PC-9 (cell line): ENCODE measurements at regions not wholly inside any gene's neighbourhood (a gene's known extent, or its start where the extent isn't known, plus 50 kb on each side); places are given as distances from the start of the nearest gene placed in this dataset.

Experiments used
- BruUV-seq: library from RNA; stranded (reverse); fragments of 400-500 nt; replicated peaks from 2 replicates; lab custom pipeline; 2021; lab: Mats Ljungman, UMichigan
- CTCF ChIA-PET: fragments of 300-600 bp; sonication (Branson Sonifier 250); formaldehyde crosslinking; loops from one replicate; lab custom pipeline; 2022; ENCODE audit warnings: antibody characterized with exemption; lab: Charles Lee
- POLR2A ChIA-PET: fragments of 300-600 bp; sonication (Branson Sonifier 250); formaldehyde crosslinking; loops from one replicate; lab custom pipeline; 2022; ENCODE audit warnings: antibody characterized with exemption; ENCODE audit not compliant: unreplicated experiment; lab: Charles Lee
- DNase-seq, 2 experiments: peaks; one replicate each; pipeline versions ENCODE4 v3.0.0 to v3.0.0-alpha.2; 2015 to 2022; ENCODE audit warnings: mixed read lengths in 1 of 2
- H2AFZ ChIP-seq: fragments of 200-600 bp; sonication (generic); 2 replicates; pipeline ENCODE4 v1.8.1; 2017; ENCODE audit warnings: antibody characterized with exemption
- H3F3A ChIP-seq: fragments of 200-600 bp; sonication (generic); 2 replicates; pipeline ENCODE4 v1.8.1; 2017; ENCODE audit warnings: antibody characterized with exemption, mild to moderate bottlenecking, low read depth; ENCODE audit not compliant: insufficient read depth
- H3K27ac ChIP-seq: fragments of 200-600 bp; sonication (generic); 2 replicates; pipeline ENCODE4 v1.6.1; 2016; ENCODE audit warnings: mixed run types
- H3K27me3 ChIP-seq: fragments of 200-600 bp; sonication (generic); 2 replicates; pipeline ENCODE4 v1.6.1; 2016; ENCODE audit warnings: low read depth, mixed run types; ENCODE audit not compliant: insufficient read depth
- H3K36me3 ChIP-seq: fragments of 200-600 bp; sonication (generic); 2 replicates; pipeline ENCODE4 v1.6.1; 2016; ENCODE audit warnings: low read depth, mixed run types
- H3K4me1 ChIP-seq: fragments of 200-600 bp; sonication (generic); replicated peaks from 2 replicates; pipeline ENCODE4 v1.6.1; 2016; ENCODE audit warnings: mixed run types; ENCODE audit not compliant: insufficient read depth
- H3K4me2 ChIP-seq: fragments of 200-600 bp; sonication (generic); 2 replicates; pipeline ENCODE4 v1.6.1; 2017; ENCODE audit warnings: mixed run types
- H3K4me3 ChIP-seq: fragments of 200-600 bp; sonication (generic); 2 replicates; pipeline ENCODE4 v1.6.1; 2016; ENCODE audit warnings: mixed run types
- H3K79me2 ChIP-seq: fragments of 200-600 bp; sonication (generic); 2 replicates; pipeline ENCODE4 v1.6.1; 2017; ENCODE audit warnings: low read depth, mixed run types
- H3K9me2 ChIP-seq: fragments of 200-600 bp; sonication (generic); 2 replicates; pipeline ENCODE4 v1.8.1; 2017; ENCODE audit warnings: mild to moderate bottlenecking; ENCODE audit not compliant: insufficient read depth
- H3K9me3 ChIP-seq: fragments of 200-600 bp; sonication (generic); 2 replicates; pipeline ENCODE4 v1.8.1; 2016; ENCODE audit warnings: low read depth; ENCODE audit not compliant: insufficient read depth
- H4K20me1 ChIP-seq: fragments of 200-600 bp; sonication (generic); 2 replicates; pipeline ENCODE4 v1.8.1; 2017; ENCODE audit not compliant: insufficient read depth
- CTCF ChIP-seq: fragments of 200-600 bp; sonication (generic); conservative IDR thresholded peaks from 2 replicates; pipeline ENCODE4 v1.6.1; 2017; ENCODE audit warnings: mixed run types, antibody characterized with exemption, mild to moderate bottlenecking, moderate library complexity
- EZH2 ChIP-seq: fragments of 200-600 bp; sonication (generic); IDR thresholded peaks from 2 replicates; pipeline ENCODE4 v1.8.0; 2017; ENCODE audit warnings: antibody characterized with exemption, low read depth
- intact Hi-C: fragments of 100-400 bp; cut with micrococcal nuclease; formaldehyde crosslinking; loops from one replicate; pipeline ENCODE4 v1.10.0; 2022; ENCODE audit not compliant: unreplicated experiment

GRCh38 chr12:75699728-75700496 is 188.5 kb upstream of the KRR1 start:
- Histone ChIP-seq H4K20me1 (no peaks in the 10 kb centered on the region), H3K27ac (no peak overlapping the region), H3K36me3 (no peaks in the 10 kb centered on the region), H3F3A (no peaks in the 10 kb centered on the region), H2AFZ (no peak overlapping the region), H3K4me3 (no peak overlapping the region), H3K4me2 (no peak overlapping the region), H3K4me1 (no peaks in the 10 kb centered on the region), H3K27me3 (no peaks in the 10 kb centered on the region), H3K9me3 (no peaks in the 10 kb centered on the region; the same call in 1 of the 2 replicates), H3K79me2 (no peaks in the 10 kb centered on the region), H3K9me2 (0 out of 2 replicates have a peak, but pooled peaks cover 10% of the 10 kb centered on the region)
- POLR2A ChIA-PET, result interaction anchor here (0.6 to 0.7 kb wide), 3 partner anchors 85 to 260 kb away, joined by 3 to 8 read pairs (median 3); no protein-coding TSS in a partner anchor
- intact Hi-C loops, result no loop called here
- CTCF ChIA-PET, result no interaction called here
- BruUV-seq, result no TSS peak
- DNase-seq, result peak in 1 of 2 experiments; percentile 24
- no peak for TF ChIP-seq CTCF
- TF ChIP-seq EZH2, result no peak

- no peaks in the 10 kb centered on the region for H3K4me1 ChIP-seq
- H3K9me3 ChIP-seq, result no peaks in the 10 kb centered on the region; the same call in 1 of the 2 replicates
- no peaks in the 10 kb centered on the region for H3K27me3 ChIP-seq
- no peaks in the 10 kb centered on the region for H3K36me3 ChIP-seq
- ChIA-PET POLR2A (interaction anchor here (0.6 to 0.7 kb wide), 3 partner anchors 85 to 260 kb away, joined by 3 to 8 read pairs (median 3); no protein-coding TSS in a partner anchor), CTCF (no interaction called here)
- H3K79me2 ChIP-seq, result no peaks in the 10 kb centered on the region
- H3K9me2 ChIP-seq, result 0 out of 2 replicates have a peak, but pooled peaks cover 10% of the 10 kb centered on the region
- no peak overlapping the region for H2AFZ ChIP-seq
- TF ChIP-seq CTCF (no peak), EZH2 (no peak)
- intact Hi-C loops, result no loop called here
- no peak overlapping the region for H3K4me3 ChIP-seq
- no peak overlapping the region for H3K4me2 ChIP-seq
- no peak for DNase-seq
- H3K27ac ChIP-seq, result no peak overlapping the region
- no TSS peak for BruUV-seq
- H4K20me1 ChIP-seq, result no peaks in the 10 kb centered on the region
- H3F3A ChIP-seq, result no peaks in the 10 kb centered on the region
These were observed 187.8 kb upstream of the KRR1 start for GRCh38 chr12:75699251-75699650.

GRCh38 chr12:75698052-75698451 is 186.6 kb upstream of the KRR1 start:
- CTCF ChIA-PET, result no interaction called here
- POLR2A ChIA-PET, result interaction anchor here (0.5 to 0.6 kb wide), 2 partner anchors 333 to 765 kb away, joined by 3 to 4 read pairs; partner anchors contain the start of gene PHLDA1
- H3K36me3 ChIP-seq, result no peaks in the 10 kb centered on the region
- H3K4me1 ChIP-seq, result no peaks in the 10 kb centered on the region
- H3K9me3 ChIP-seq, result no peaks in the 10 kb centered on the region; the same call in 1 of the 2 replicates
- H3K4me3 ChIP-seq, result no peak overlapping the region
- BruUV-seq, result no TSS peak
- no peaks in the 10 kb centered on the region for H3K27me3 ChIP-seq
- intact Hi-C loops, result no loop called here
- no peak for DNase-seq
- no peaks in the 10 kb centered on the region for H4K20me1 ChIP-seq
- TF ChIP-seq EZH2 (no peak), CTCF (no peak)
- H3K79me2 ChIP-seq, result no peaks in the 10 kb centered on the region
- H3K9me2 ChIP-seq, result 0 out of 2 replicates have a peak, but pooled peaks cover 10% of the 10 kb centered on the region
- H3K4me2 ChIP-seq, result no peak overlapping the region
- H3F3A ChIP-seq, result no peaks in the 10 kb centered on the region
- no peak overlapping the region for H3K27ac ChIP-seq
- H2AFZ ChIP-seq, result no peak overlapping the region
